ENCODE measurements at regions not wholly inside any gene's neighbourhood (a gene's known extent, or its start where the extent isn't known, plus 50 kb on each side); places are given as distances from the start of the nearest gene placed in this dataset.

DNA sequence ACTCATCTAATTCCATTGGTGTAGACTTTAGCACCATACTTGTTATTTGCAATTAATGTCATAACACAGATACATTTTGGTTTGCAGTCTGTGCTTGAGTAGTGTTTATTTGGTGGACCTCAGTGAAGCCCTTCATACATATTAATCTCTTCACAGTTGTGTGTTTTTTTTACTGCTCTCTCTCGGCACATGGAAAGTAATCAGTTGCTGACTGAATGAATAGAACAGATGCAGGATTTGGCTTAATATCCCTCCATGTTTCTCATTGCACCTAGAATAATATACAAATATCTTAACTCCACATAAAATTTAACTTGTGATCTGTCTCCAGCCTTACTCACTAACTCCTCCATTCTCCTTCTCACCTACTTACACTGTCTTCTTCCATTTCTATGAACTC lies 319.1 kb downstream of the DMRT2 start:
- DNase-seq, result no peak
- BruUV-seq (replicated peaks), result no TSS peak
- no peaks in the 10 kb centered on the region for H3K27me3 ChIP-seq (replicated peaks; ENCODE audit: control insufficient read depth, insufficient read depth, low read length)
- no peaks in the 10 kb centered on the region for H3K9me3 ChIP-seq
- no peak overlapping the region for H3K4me3 ChIP-seq (ENCODE audit: low read depth, low read length)
- H3K4me3 Mint-ChIP-seq (ENCODE audit: unreplicated experiment), result no peak overlapping the region
- no peak overlapping the region for H3K27ac Mint-ChIP-seq (ENCODE audit: unreplicated experiment)
- TF ChIP-seq, protein P1, sequence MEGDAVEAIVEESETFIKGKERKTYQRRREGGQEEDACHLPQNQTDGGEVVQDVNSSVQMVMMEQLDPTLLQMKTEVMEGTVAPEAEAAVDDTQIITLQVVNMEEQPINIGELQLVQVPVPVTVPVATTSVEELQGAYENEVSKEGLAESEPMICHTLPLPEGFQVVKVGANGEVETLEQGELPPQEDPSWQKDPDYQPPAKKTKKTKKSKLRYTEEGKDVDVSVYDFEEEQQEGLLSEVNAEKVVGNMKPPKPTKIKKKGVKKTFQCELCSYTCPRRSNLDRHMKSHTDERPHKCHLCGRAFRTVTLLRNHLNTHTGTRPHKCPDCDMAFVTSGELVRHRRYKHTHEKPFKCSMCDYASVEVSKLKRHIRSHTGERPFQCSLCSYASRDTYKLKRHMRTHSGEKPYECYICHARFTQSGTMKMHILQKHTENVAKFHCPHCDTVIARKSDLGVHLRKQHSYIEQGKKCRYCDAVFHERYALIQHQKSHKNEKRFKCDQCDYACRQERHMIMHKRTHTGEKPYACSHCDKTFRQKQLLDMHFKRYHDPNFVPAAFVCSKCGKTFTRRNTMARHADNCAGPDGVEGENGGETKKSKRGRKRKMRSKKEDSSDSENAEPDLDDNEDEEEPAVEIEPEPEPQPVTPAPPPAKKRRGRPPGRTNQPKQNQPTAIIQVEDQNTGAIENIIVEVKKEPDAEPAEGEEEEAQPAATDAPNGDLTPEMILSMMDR (IDR thresholded peaks at IDR 0.05; ENCODE audit: insufficient read depth in 1 of 2, low read depth in 1 of 2, low read length in 1 of 2, severe bottlenecking in 1 of 2, unreplicated experiment in 1 of 2), result no peak
- H3K27me3 Mint-ChIP-seq (ENCODE audit: insufficient read depth, unreplicated experiment), result peaks cover 11% of the 10 kb centered on the region
- H3K36me3 ChIP-seq (ENCODE audit: control insufficient read depth, insufficient read depth, low read length), result no peaks in the 10 kb centered on the region
- H3K4me1 Mint-ChIP-seq (ENCODE audit: low read depth, unreplicated experiment), result no peaks in the 10 kb centered on the region
- intact Hi-C loops (cut with micrococcal nuclease; ENCODE audit: unreplicated experiment), result no loop called here
- no peaks in the 10 kb centered on the region for H3K36me3 Mint-ChIP-seq (ENCODE audit: insufficient read depth, unreplicated experiment)
- ChIA-PET POLR2A (no interaction called here), CTCF (no interaction called here)
- H3K9me3 Mint-ChIP-seq (ENCODE audit: unreplicated experiment), result no peaks in the 10 kb centered on the region
- H3K4me1 ChIP-seq, result no peaks in the 10 kb centered on the region

DNA sequence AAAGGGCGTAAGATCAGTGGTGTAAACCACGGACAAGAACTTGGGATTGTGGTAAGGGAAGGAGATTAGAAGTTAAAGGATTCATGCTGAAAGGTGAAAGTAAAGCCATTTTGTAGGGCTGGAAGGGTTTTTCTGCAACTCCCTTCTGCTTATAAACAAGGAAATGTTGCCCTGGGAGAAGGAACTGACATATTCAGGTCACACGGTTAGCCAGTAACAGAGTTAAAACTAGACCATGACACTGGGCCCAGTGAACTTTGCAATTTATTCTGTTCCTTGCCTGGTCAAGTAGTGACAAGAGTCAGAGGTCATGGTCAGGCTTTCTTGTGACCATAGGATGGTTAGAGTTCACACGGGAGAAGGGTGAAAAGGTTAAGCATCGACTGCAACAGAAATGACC lies 323.3 kb downstream of the DMRT2 start:
- no peak overlapping the region for H3K4me3 ChIP-seq (ENCODE audit: low read depth, low read length)
- intact Hi-C loops (cut with micrococcal nuclease; ENCODE audit: unreplicated experiment), result no loop called here
- Mint-ChIP-seq H3K4me3 (ENCODE audit: unreplicated experiment) (no peak overlapping the region), H3K27ac (ENCODE audit: unreplicated experiment) (no peak overlapping the region), H3K4me1 (ENCODE audit: low read depth, unreplicated experiment) (no peaks in the 10 kb centered on the region), H3K27me3 (ENCODE audit: insufficient read depth, unreplicated experiment) (peaks cover 11% of the 10 kb centered on the region), H3K9me3 (ENCODE audit: unreplicated experiment) (no peaks in the 10 kb centered on the region), H3K36me3 (ENCODE audit: insufficient read depth, unreplicated experiment) (no peaks in the 10 kb centered on the region)
- no peak for DNase-seq
- H3K4me1 ChIP-seq, result no peaks in the 10 kb centered on the region
- H3K36me3 ChIP-seq (ENCODE audit: control insufficient read depth, insufficient read depth, low read length), result no peaks in the 10 kb centered on the region
- TF ChIP-seq, protein P1 (IDR thresholded peaks at IDR 0.05; ENCODE audit: insufficient read depth in 1 of 2, low read depth in 1 of 2, low read length in 1 of 2, severe bottlenecking in 1 of 2, unreplicated experiment in 1 of 2), result no peak
- no peaks in the 10 kb centered on the region for H3K9me3 ChIP-seq
- CTCF ChIA-PET, result no interaction called here
- BruUV-seq (replicated peaks), result no TSS peak
- no peaks in the 10 kb centered on the region for H3K27me3 ChIP-seq (replicated peaks; ENCODE audit: control insufficient read depth, insufficient read depth, low read length)
- POLR2A ChIA-PET, result no interaction called here

DNA sequence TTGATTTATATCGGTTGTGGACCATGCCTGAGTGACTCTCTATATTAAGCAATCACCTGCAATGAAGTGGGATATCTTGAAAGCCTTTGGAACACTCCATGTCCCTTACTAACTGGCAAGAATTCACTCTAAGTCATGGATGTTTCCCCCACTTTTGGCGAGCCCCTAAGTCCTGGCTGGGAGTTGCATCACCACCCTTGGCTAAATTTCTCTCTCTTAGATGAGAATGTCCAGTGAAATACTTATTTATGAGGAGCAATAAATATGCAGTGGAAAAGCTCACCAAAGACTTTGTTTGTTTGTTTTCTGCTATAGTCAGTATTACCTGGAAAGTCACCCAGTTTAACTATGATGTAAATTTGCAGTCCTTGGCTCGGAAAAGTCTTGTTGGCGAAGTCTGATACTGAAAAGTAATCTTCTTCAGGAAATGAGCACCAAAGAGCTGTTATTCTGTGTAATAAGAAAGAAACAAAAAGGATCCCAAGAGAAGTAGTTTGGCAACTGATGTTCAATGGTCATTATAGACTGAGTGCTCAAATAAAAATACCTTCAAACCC lies 333.8 kb downstream of the DMRT2 start:
- intact Hi-C loops (cut with micrococcal nuclease; ENCODE audit: unreplicated experiment), result no loop called here
- CTCF ChIA-PET, result no interaction called here

More for the DNA sequence above, 333.8 kb downstream of the DMRT2 start:
- Mint-ChIP-seq H3K27me3 (ENCODE audit: insufficient read depth, unreplicated experiment) (no peaks in the 10 kb centered on the region), H3K4me3 (ENCODE audit: unreplicated experiment) (no peak overlapping the region), H3K27ac (ENCODE audit: unreplicated experiment) (no peak overlapping the region), H3K9me3 (ENCODE audit: unreplicated experiment) (no peaks in the 10 kb centered on the region), H3K4me1 (ENCODE audit: low read depth, unreplicated experiment) (no peaks in the 10 kb centered on the region), H3K36me3 (ENCODE audit: insufficient read depth, unreplicated experiment) (no peaks in the 10 kb centered on the region)
- Histone ChIP-seq H3K4me1 (no peaks in the 10 kb centered on the region), H3K27me3 (replicated peaks; ENCODE audit: control insufficient read depth, insufficient read depth, low read length) (no peaks in the 10 kb centered on the region), H3K36me3 (ENCODE audit: control insufficient read depth, insufficient read depth, low read length) (no peaks in the 10 kb centered on the region), H3K4me3 (ENCODE audit: low read depth, low read length) (no peak overlapping the region), H3K9me3 (no peaks in the 10 kb centered on the region)
- no peak for DNase-seq
- BruUV-seq (replicated peaks), result no TSS peak
- TF ChIP-seq, protein P1 (IDR thresholded peaks at IDR 0.05; ENCODE audit: insufficient read depth in 1 of 2, low read depth in 1 of 2, low read length in 1 of 2, severe bottlenecking in 1 of 2, unreplicated experiment in 1 of 2), result no peak
- POLR2A ChIA-PET, result no interaction called here

Data from Caco-2 (cell line).